GM18505 (cell line): ENCODE measurements at regions not wholly inside any gene's neighbourhood (a gene's known extent, or its start where the extent isn't known, plus 50 kb on each side); places are given as distances from the start of the nearest gene placed in this dataset.
A peak's percentile ranks its signal among the peaks of the same experiment; 100 is the strongest.

Experiments used
- ATAC-seq: cut with Tn5 transposase; IDR thresholded peaks from one replicate; pipeline ENCODE4 v1.9.1; 2021; ENCODE audit not compliant: unreplicated experiment
- POLR2A ChIP-seq: IDR thresholded peaks from 4 replicates; pipeline ENCODE4 v1.6.1; 2011; ENCODE audit warnings: borderline replicate concordance; ENCODE audit not compliant: insufficient read depth, insufficient read length; ENCODE audit errors: extremely low read depth

DNA sequence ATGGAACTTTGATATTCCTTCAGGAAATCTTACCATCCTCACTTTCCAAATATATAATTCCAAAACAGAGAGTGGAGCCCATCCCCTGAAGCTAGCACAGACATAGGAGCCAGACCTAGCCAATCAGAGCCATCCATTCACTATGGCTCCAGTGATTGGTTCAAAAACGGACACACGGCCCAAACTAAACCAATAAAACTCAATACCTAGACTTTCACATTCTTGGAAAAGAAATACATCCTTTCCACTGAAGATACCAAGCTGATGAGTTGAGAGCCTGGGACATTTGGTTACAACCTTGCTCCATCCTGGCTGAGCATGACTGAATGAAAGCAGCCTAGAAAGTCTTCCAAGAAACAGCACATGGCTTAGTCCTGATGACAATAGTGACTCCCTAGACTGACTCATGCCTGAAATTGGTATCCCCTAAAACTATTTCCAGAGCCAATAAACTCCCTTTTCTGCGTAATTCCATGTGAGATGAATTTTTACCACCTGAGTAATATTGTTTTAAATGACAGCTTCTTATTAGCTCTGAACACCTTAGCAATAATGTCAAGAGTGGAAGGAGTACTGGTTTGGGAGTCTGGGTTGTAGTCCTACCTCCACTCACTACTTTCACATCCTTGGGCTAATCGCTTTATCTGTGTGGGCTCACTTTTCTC lies 189.6 kb upstream of the LNX1 start:
- ATAC-seq: no peak
- TF ChIP-seq POLR2A: no peak

DNA sequence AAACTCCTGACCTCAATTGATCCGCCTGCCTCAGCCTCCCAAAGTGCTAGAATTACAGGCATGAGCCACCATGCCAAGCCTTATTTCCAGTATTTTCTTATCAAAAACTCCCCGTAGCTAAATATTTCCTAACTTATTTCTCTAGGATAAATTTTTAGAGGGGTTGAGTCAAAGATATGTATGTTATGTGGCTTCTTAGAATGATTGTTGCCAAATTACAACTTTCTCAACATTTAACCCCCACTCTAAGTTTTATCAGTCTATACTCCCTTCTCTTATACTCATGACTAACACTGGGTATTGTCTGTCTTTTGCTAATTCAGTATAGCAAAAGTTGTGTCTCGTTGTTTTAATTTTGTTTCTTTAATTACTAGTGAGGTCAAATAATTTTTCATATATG lies 187.7 kb upstream of the LNX1 start:
- TF ChIP-seq POLR2A: no peak
- ATAC-seq: no peak

GRCh38 chr4:53778155-53778554 lies 186.9 kb upstream of the LNX1 start:
- TF ChIP-seq POLR2A: no peak
- ATAC-seq: no peak

GRCh38 chr4:53777244-53777984 lies 186.1 kb upstream of the LNX1 start:
- no peak for TF ChIP-seq POLR2A
- ATAC-seq: no peak

DNA sequence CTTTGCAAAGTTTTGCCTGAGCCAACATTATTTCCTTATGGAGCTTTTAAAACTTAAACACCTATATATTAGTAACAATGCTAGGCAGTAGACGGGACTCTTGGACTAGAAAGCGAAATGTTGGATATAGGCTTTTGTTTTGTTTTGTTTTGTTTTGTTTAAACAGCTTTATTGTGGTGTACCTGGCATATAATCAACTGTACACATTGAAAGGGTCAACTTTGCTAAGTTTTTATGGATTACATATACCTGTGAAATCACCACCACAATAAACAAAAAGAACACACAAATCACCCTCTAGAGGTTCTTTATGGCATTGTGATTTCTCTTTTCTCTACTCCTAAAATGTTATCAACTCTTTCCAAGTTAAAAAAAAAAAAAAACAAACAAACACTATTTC lies 184.9 kb upstream of the LNX1 start:
- no peak for ATAC-seq

GRCh38 chr4:53775381-53775780 lies 184.1 kb upstream of the LNX1 start:
- no peak for ATAC-seq
- no peak for TF ChIP-seq POLR2A

More for the DNA sequence above, 184.9 kb upstream of the LNX1 start:
- no peak for TF ChIP-seq POLR2A

DNA sequence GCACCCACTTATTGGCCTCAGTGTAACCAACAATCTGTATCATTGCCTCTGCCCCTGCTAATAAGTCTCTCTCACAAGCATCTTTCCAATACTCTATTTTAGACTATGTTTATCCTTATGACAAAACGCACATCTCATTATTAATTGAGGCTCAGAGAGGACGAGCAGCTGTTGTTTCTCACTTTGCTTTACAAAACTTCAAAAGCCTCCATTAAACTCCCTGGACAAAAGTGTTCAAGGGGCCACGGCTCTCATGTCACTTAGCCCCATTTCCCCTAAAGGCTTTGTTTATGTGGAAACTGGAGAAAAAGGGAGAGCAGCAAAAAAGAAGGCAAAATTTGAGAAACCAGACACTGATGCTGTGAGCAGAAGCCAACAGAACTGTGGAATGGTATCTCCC lies 180.0 kb upstream of the LNX1 start:
- no peak for TF ChIP-seq POLR2A
- no peak for ATAC-seq

DNA sequence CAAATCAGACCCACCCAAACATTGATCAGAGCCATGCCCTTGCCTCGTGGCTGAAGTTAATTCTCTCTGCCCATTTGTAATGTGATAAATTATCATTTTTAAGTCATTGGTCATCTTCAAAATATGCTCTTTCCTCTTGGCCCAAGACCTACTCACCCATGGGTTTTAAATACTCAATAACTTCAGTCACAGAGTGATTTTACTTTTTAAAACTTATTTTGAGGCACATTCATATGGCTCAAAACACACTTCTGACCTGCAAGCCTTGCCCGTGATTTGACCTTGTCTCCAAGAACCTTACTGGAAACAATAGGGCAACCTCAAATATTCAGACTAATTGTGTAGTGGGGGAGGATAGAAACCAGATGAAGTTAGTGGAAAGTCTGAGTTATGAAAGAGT lies 176.2 kb upstream of the LNX1 start:
- ATAC-seq: no peak
- no peak for TF ChIP-seq POLR2A

GRCh38 chr4:53764761-53765490 lies 173.6 kb upstream of the LNX1 start:
- TF ChIP-seq POLR2A: no peak
- ATAC-seq: no peak

DNA sequence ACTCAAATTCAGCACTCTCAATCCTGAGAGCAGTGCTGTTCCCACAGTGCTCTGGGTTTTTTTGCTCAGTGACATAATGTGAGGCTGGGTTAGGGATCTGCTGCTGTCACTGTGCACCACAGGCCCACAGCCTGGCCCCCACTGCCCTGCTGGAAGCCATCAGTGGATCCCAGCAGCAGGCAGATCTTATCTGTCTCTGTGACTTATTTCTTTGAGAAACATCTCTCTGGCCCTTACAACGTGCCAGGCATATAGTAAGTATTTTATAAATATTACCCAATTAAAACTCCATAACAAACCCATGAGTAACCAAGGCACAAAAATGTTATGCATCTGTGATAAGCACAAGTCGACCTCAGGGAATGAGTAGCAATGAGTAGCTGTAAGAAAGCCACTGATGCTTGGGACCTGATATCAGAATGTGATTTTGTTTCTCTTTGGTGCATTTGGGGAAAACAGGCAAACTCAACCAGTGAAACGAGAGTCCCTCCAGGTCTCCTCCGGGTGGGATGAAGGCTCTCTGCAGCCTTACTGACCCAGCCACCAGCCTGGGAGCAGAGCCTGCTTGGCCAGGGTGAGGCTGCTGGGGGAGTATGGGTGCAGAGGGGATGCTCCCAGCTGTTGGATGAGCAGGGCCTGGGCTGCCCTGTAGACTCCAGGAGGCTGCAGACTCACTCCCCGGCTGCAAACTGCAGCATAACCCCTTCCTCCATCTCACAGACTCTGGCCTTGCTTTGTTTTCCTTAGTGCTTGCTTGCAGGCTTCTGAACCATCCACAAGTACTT lies 172.7 kb upstream of the LNX1 start:
- TF ChIP-seq POLR2A: no peak
- ATAC-seq: no peak

GRCh38 chr4:53755656-53756055 lies 164.4 kb upstream of the LNX1 start:
- no peak for TF ChIP-seq POLR2A
- ATAC-seq: no peak

GRCh38 chr4:53752124-53752523 lies 160.8 kb upstream of the LNX1 start:
- TF ChIP-seq POLR2A: no peak

DNA sequence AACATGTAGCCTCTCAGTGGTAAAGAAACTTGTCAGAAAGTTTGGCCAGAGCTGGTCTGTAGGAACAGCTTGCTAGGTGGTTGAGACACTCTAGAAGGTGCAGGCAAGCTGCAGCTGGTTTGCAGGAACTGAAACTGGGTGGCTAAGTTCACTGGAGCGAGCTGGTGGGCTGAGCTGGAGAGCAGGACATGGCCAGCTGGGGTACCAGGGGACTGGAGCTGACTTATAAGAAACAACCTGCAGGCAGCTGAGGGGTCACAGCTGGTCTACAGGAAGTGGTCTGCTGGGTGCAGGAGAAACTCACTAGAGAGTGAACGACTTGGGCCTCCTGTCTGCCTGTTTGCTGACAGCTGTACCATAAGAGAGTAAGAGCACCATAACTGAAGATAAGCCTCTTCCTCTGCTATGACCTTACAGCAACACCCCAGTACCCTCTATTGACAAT lies 157.1 kb upstream of the LNX1 start:
- peak; percentile 97 for ATAC-seq
- TF ChIP-seq POLR2A: no peak

More at GRCh38 chr4:53752124-53752523, 160.8 kb upstream of the LNX1 start:
- no peak for ATAC-seq
